ENCODE measurements at regions not wholly inside any gene's neighbourhood (a gene's known extent, or its start where the extent isn't known, plus 50 kb on each side); places are given as distances from the start of the nearest gene placed in this dataset.

DNA sequence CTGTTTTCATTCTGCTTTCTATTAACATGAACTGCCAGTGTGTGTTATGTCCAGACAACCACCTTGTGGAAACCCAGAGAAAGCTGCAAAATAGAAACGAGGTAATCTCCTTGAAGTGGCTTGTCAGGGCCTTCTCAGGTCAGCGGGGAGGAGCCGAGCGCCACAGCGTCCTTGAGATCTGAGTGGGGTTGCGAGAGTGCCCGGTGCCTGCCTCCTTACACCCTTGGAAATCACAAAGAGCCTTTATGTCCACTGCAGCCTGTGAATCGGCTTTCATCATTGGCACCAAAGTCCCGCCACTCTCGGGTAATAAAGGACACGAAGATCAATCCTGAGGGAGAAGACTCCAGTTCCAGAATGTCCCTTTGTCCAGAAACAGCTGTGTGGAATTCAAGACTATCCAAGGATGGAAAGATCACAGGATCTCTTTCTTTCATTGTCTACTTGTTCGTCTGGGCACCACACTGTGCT is 135.2 kb downstream of the HRH4 start:
- Histone ChIP-seq H3K79me2 (ENCODE audit: control insufficient read depth in 1 of 2, insufficient read depth in 2 of 2, low read length in 2 of 2) (no peaks in the 10 kb centered on the region), H3K4me1 (replicated peaks in 1 of 4; ENCODE audit: control insufficient read depth in 3 of 4, insufficient read depth in 4 of 4, low read length in 3 of 4) (peaks cover 0 to 3% (median 1%) of the 10 kb centered on the region in 4 experiments; a peak in 1 of 7 replicates), H3K4me3 (ENCODE audit: extremely low read depth in 1 of 4, insufficient read depth in 2 of 4, low read depth in 3 of 4, low read length in 4 of 4) (no peak overlapping the region), H3K18ac (ENCODE audit: extremely low read depth, low read length) (no peak overlapping the region), H3K79me1 (ENCODE audit: low read depth, low read length) (no peaks in the 10 kb centered on the region), H4K20me1 (replicated peaks in 1 of 2; ENCODE audit: control insufficient read depth in 1 of 2, insufficient read depth in 2 of 2, low read length in 2 of 2) (no peaks in the 10 kb centered on the region), H2BK120ac (replicated peaks; ENCODE audit: low read depth, low read length) (no peak overlapping the region), H2BK12ac (ENCODE audit: low read depth, low read length) (no peak overlapping the region), H3K23me2 (ENCODE audit: low read depth, low read length) (no peaks in the 10 kb centered on the region), H3K27me3 (replicated peaks in 1 of 4; ENCODE audit: control insufficient read depth in 3 of 4, extremely low read depth in 1 of 4, insufficient read depth in 3 of 4, low read length in 3 of 4) (no peaks in the 10 kb centered on the region), H3K23ac (ENCODE audit: insufficient read length) (no peak overlapping the region), H2AFZ (ENCODE audit: low read length) (peak overlapping the region; percentile 74; the same call in 1 of the 2 replicates), H3K14ac (ENCODE audit: insufficient read length) (no peak overlapping the region), H3K36me3 (ENCODE audit: control insufficient read depth in 2 of 4, insufficient read depth in 4 of 4, low read length in 3 of 4) (no peaks in the 10 kb centered on the region), H2BK15ac (ENCODE audit: low read length) (no peak overlapping the region), H3K9me3 (ENCODE audit: insufficient read depth in 2 of 2, low read depth in 1 of 2, low read length in 1 of 2) (no peaks in the 10 kb centered on the region), H3K4me2 (ENCODE audit: insufficient read depth in 1 of 2, low read depth in 2 of 2, low read length in 2 of 2) (no peak overlapping the region), H3K56ac (replicated peaks; ENCODE audit: insufficient read length, low read depth, low read length) (no peak overlapping the region), H3K9ac (replicated peaks in 1 of 4; ENCODE audit: extremely low read depth in 1 of 4, low read depth in 3 of 4, low read length in 3 of 4) (no peak overlapping the region), H3K4ac (replicated peaks; ENCODE audit: insufficient read length, low read depth, low read length) (no peak overlapping the region), H4K5ac (ENCODE audit: insufficient read length, low read depth, low read length) (no peak overlapping the region), H4K91ac (replicated peaks; ENCODE audit: insufficient read length, low read length) (no peak overlapping the region), H2AK5ac (ENCODE audit: low read depth, low read length) (no peak overlapping the region), H3K27ac (ENCODE audit: low read depth, low read length) (no peak overlapping the region), H4K8ac (ENCODE audit: extremely low read depth, insufficient read depth, low read length) (no peak overlapping the region), H2BK5ac (ENCODE audit: low read depth, low read length) (no peak overlapping the region), H2BK20ac (ENCODE audit: low read length) (no peak overlapping the region)
- WGBS, 2 experiments (ENCODE audit: extremely low coverage in 1 of 2, insufficient coverage in 1 of 2, insufficient read length in 1 of 2, insufficient replicate concordance in 2 of 2, low coverage in 1 of 2, low lambda C conversion rate in 2 of 2, missing lambda C conversion rate in 1 of 2), result 86% methylated on average over 12 of the region's 12 CpGs; no CpG with 5 or more reads in 1 of the 2 experiments
- FAIRE-seq, result no peak
- POLR2A ChIA-PET (ENCODE audit: partially characterized antibody), result no interaction called here
- DNase-seq (ENCODE audit: low read depth in 1 of 2, low spot score in 2 of 2), result no peak
- CTCF ChIA-PET (ENCODE audit: partially characterized antibody), result interaction anchor here (9.1 to 14.4 kb wide), 2 partner anchors 50 to 134 kb away, joined by 65 to 166 read pairs; no protein-coding TSS in a partner anchor
- no peak for TF ChIP-seq SIX5 (IDR thresholded peaks at IDR 0.05; ENCODE audit: low read depth, low read length)
- no peak for TF ChIP-seq POLR2AphosphoS5 (IDR thresholded peaks at IDR 0.05; ENCODE audit: low read depth, low read length)
- TF ChIP-seq TEAD4 (IDR thresholded peaks at IDR 0.05; ENCODE audit: low read depth, low read length), result no peak
- no peak for TF ChIP-seq CREB1 (IDR thresholded peaks at IDR 0.05)
- no peak for TF ChIP-seq SP1 (IDR thresholded peaks at IDR 0.05; ENCODE audit: low read depth, low read length)
- TF ChIP-seq TBP (IDR thresholded peaks at IDR 0.05; ENCODE audit: low read depth, low read length), result no peak
- TF ChIP-seq RBBP5 (IDR thresholded peaks at IDR 0.05; ENCODE audit: borderline replicate concordance, low read depth, low read length), result no peak
- TF ChIP-seq SRF (IDR thresholded peaks at IDR 0.05; ENCODE audit: low read depth, low read length), result no peak
- TF ChIP-seq CTBP2 (IDR thresholded peaks at IDR 0.05; ENCODE audit: borderline replicate concordance, insufficient read depth, insufficient read length, low read length), result no peak
- TF ChIP-seq, protein P1, sequence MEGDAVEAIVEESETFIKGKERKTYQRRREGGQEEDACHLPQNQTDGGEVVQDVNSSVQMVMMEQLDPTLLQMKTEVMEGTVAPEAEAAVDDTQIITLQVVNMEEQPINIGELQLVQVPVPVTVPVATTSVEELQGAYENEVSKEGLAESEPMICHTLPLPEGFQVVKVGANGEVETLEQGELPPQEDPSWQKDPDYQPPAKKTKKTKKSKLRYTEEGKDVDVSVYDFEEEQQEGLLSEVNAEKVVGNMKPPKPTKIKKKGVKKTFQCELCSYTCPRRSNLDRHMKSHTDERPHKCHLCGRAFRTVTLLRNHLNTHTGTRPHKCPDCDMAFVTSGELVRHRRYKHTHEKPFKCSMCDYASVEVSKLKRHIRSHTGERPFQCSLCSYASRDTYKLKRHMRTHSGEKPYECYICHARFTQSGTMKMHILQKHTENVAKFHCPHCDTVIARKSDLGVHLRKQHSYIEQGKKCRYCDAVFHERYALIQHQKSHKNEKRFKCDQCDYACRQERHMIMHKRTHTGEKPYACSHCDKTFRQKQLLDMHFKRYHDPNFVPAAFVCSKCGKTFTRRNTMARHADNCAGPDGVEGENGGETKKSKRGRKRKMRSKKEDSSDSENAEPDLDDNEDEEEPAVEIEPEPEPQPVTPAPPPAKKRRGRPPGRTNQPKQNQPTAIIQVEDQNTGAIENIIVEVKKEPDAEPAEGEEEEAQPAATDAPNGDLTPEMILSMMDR (IDR thresholded peaks at IDR 0.05; ENCODE audit: control extremely low read depth in 1 of 3, insufficient read depth in 1 of 3, low read depth in 1 of 3, low read length in 3 of 3), result no peak
- TF ChIP-seq JUND (IDR thresholded peaks at IDR 0.05; ENCODE audit: low read length), result no peak
- TF ChIP-seq RNF2 (IDR thresholded peaks at IDR 0.05; ENCODE audit: borderline replicate concordance, low read depth, low read length, missing control alignments, poor library complexity, severe bottlenecking), result no peak
- no peak for TF ChIP-seq CEBPB (IDR thresholded peaks at IDR 0.05; ENCODE audit: low read depth, low read length)
